RWPE2 (cell line): ENCODE measurements at regions not wholly inside any gene's neighbourhood (a gene's known extent, or its start where the extent isn't known, plus 50 kb on each side); places are given as distances from the start of the nearest gene placed in this dataset.

Experiments used
- ATAC-seq: fragments of 200-7000 bp; cut with Tn5 transposase; 3 replicates; pipeline ENCODE4 v1.9.1; 2021; ENCODE audit warnings: low read depth
- DNase-seq: peaks from one replicate; pipeline ENCODE4 v3.0.0-alpha.2; 2020; ENCODE audit warnings: low spot score
- H3K27ac ChIP-seq: fragments of 450-650 bp; 2 replicates; pipeline ENCODE4 v1.5.1; 2017; ENCODE audit warnings: mild to moderate bottlenecking; ENCODE audit not compliant: poor library complexity, severe bottlenecking
- H3K27me3 ChIP-seq: fragments of 250-450 bp; sonication (Bioruptor Pico); 2 replicates; pipeline ENCODE4 v1.5.1; 2021; ENCODE audit warnings: mild to moderate bottlenecking, moderate library complexity; ENCODE audit not compliant: insufficient read depth, poor library complexity, severe bottlenecking
- H3K36me3 ChIP-seq: fragments of 250-450 bp; sonication (Bioruptor Pico); 2 replicates; pipeline ENCODE4 v1.5.1; 2020; ENCODE audit warnings: low read depth, mild to moderate bottlenecking, moderate library complexity
- H3K4me1 ChIP-seq: fragments of 250-450 bp; sonication (Bioruptor Pico); 2 replicates; pipeline ENCODE4 v1.5.1; 2021; ENCODE audit warnings: mild to moderate bottlenecking, moderate library complexity; ENCODE audit not compliant: insufficient read depth, poor library complexity, severe bottlenecking
- H3K4me3 ChIP-seq: fragments of 250-450 bp; sonication (Bioruptor Pico); 2 replicates; pipeline ENCODE4 v1.5.1; 2021; ENCODE audit warnings: mild to moderate bottlenecking, moderate library complexity; ENCODE audit not compliant: severe bottlenecking
- H3K9me3 ChIP-seq: fragments of 250-450 bp; sonication (Bioruptor Pico); 2 replicates; pipeline ENCODE4 v1.5.1; 2021; ENCODE audit warnings: mild to moderate bottlenecking, moderate library complexity; ENCODE audit not compliant: severe bottlenecking
- CTCF ChIP-seq: fragments of 450-650 bp; IDR thresholded peaks from one replicate; pipeline ENCODE4 v1.5.1; 2017; ENCODE audit warnings: mild to moderate bottlenecking, moderate library complexity; ENCODE audit not compliant: poor library complexity, severe bottlenecking

GRCh38 chr3:2001306-2002108 is 97.2 kb upstream of the CNTN4 start:
- no peaks in the 10 kb centered on the region for H3K27me3 ChIP-seq
- no peak overlapping the region for H3K27ac ChIP-seq
- H3K9me3 ChIP-seq: peaks cover 6% of the 10 kb centered on the region
- no peaks in the 10 kb centered on the region for H3K36me3 ChIP-seq
- no peak overlapping the region for H3K4me3 ChIP-seq
- TF ChIP-seq CTCF: no peak
- no peaks in the 10 kb centered on the region for H3K4me1 ChIP-seq
- no peak for ATAC-seq
- DNase-seq: no peak

GRCh38 chr3:2023959-2024358 is 74.7 kb upstream of the CNTN4 start:
- H3K4me3 ChIP-seq: no peak overlapping the region
- no peak for ATAC-seq
- H3K27me3 ChIP-seq: no peaks in the 10 kb centered on the region
- no peak for TF ChIP-seq CTCF
- H3K27ac ChIP-seq: no peak overlapping the region
- H3K9me3 ChIP-seq: no peaks in the 10 kb centered on the region
- no peaks in the 10 kb centered on the region for H3K4me1 ChIP-seq
- no peaks in the 10 kb centered on the region for H3K36me3 ChIP-seq
- no peak for DNase-seq

- Histone ChIP-seq H3K4me3 (no peak overlapping the region), H3K9me3 (no peaks in the 10 kb centered on the region), H3K27ac (no peak overlapping the region), H3K27me3 (no peaks in the 10 kb centered on the region), H3K4me1 (no peaks in the 10 kb centered on the region), H3K36me3 (no peaks in the 10 kb centered on the region)
- TF ChIP-seq CTCF: no peak
- ATAC-seq: no peak
- no peak for DNase-seq
These were observed 74.0 kb upstream of the CNTN4 start for GRCh38 chr3:2024713-2025112.

GRCh38 chr3:2029559-2029958 is 69.1 kb upstream of the CNTN4 start:
- Histone ChIP-seq H3K4me3 (no peak overlapping the region), H3K4me1 (no peaks in the 10 kb centered on the region), H3K27ac (no peak overlapping the region), H3K27me3 (no peaks in the 10 kb centered on the region), H3K36me3 (no peaks in the 10 kb centered on the region), H3K9me3 (no peaks in the 10 kb centered on the region)
- no peak for TF ChIP-seq CTCF
- DNase-seq: no peak
- no peak for ATAC-seq

- H3K27me3 ChIP-seq: no peaks in the 10 kb centered on the region
- ATAC-seq (no peak), DNase-seq (no peak)
- H3K4me1 ChIP-seq: no peaks in the 10 kb centered on the region
- no peak for TF ChIP-seq CTCF
- no peak overlapping the region for H3K4me3 ChIP-seq
- no peaks in the 10 kb centered on the region for H3K9me3 ChIP-seq
- H3K36me3 ChIP-seq: no peaks in the 10 kb centered on the region
- H3K27ac ChIP-seq: no peak overlapping the region
These were observed 62.6 kb upstream of the CNTN4 start for GRCh38 chr3:2036076-2036475.
